HEK293 (cell line): ENCODE measurements at regions not wholly inside any gene's neighbourhood (a gene's known extent, or its start where the extent isn't known, plus 50 kb on each side); places are given as distances from the start of the nearest gene placed in this dataset.

Experiments
- CTCF ChIA-PET: fragments of 350-600 bp; formaldehyde crosslinking; extraction: SDS; loops from one replicate; lab custom pipeline; 2021; ENCODE audit warnings: antibody characterized with exemption; lab: Yijun Ruan, JAX
- POLR2A ChIA-PET: fragments of 300-600 bp; formaldehyde crosslinking; extraction: SDS; loops from one replicate; lab custom pipeline; 2020; ENCODE audit warnings: antibody characterized with exemption, inconsistent platforms; lab: Yijun Ruan, JAX
- H3K27ac ChIP-seq: fragments of 200-500 bp; sonication (Bioruptor generic); 2 replicates; pipeline ENCODE4 v1.5.1; 2014; ENCODE audit warnings: low read depth, low read length, control low read depth, inconsistent platforms; ENCODE audit errors: extremely low read depth
- H3K36me3 ChIP-seq, 2 experiments: fragments of 200-500 bp in 1 of 2; sonication (Bioruptor generic) in 1 of 2; 1 replicate in 1 of 2; 2 replicates in 1 of 2; pipeline ENCODE4 v1.5.1; 2014 to 2017; ENCODE audit warnings: inconsistent platforms in 2 of 2, low read length in 2 of 2; ENCODE audit not compliant: control insufficient read depth in 2 of 2, insufficient read depth in 1 of 2
- H3K4me1 ChIP-seq: fragments of 200-500 bp; sonication (Bioruptor generic); 2 replicates; pipeline ENCODE4 v1.5.1; 2014; ENCODE audit warnings: mild to moderate bottlenecking, low read length, inconsistent platforms; ENCODE audit not compliant: control insufficient read depth, insufficient read depth
- H3K4me3 ChIP-seq: 2 replicates; pipeline ENCODE4 v1.5.1; 2011; ENCODE audit warnings: low read depth, mild to moderate bottlenecking, control low read depth, low read length, moderate library complexity
- H3K9me3 ChIP-seq: fragments of 200-500 bp; sonication (Bioruptor generic); 2 replicates; pipeline ENCODE4 v1.5.1; 2014; ENCODE audit warnings: low read depth, low read length, inconsistent platforms; ENCODE audit not compliant: control insufficient read depth, insufficient read depth
- HIC1 ChIP-seq: fragments of 450-650 bp; formaldehyde crosslinking; IDR thresholded peaks from 2 replicates; pipeline ENCODE4 v1.5.1; 2016; ENCODE audit warnings: missing biosample characterization, missing genetic modification characterization
- KLF7 ChIP-seq: fragments of 450-650 bp; formaldehyde crosslinking; IDR thresholded peaks from 2 replicates; pipeline ENCODE4 v1.5.1; 2016; ENCODE audit warnings: missing biosample characterization, missing genetic modification characterization, borderline replicate concordance
- MZF1 ChIP-seq: fragments of 450-650 bp; formaldehyde crosslinking; IDR thresholded peaks from 2 replicates; pipeline ENCODE4 v1.5.1; 2017; ENCODE audit warnings: missing biosample characterization, missing genetic modification characterization, borderline replicate concordance
- OSR2 ChIP-seq: fragments of 450-650 bp; formaldehyde crosslinking; IDR thresholded peaks from 2 replicates; pipeline ENCODE4 v1.5.1; 2016; ENCODE audit warnings: missing biosample characterization, missing genetic modification characterization
- PBX3 ChIP-seq: sonication (generic); formaldehyde crosslinking; IDR thresholded peaks from 2 replicates; pipeline ENCODE4 v1.8.1; 2022; ENCODE audit warnings: mild to moderate bottlenecking, moderate library complexity, missing genetic modification reagents
- TCF7L2 ChIP-seq: IDR thresholded peaks from 2 replicates; pipeline ENCODE4 v1.6.1; 2011; ENCODE audit warnings: low read depth, mild to moderate bottlenecking, inconsistent platforms, low read length, moderate library complexity, borderline replicate concordance
- ZBTB11 ChIP-seq: fragments of 450-650 bp; formaldehyde crosslinking; conservative IDR thresholded peaks from 2 replicates; pipeline ENCODE4 v1.5.1; 2016; ENCODE audit warnings: low read depth, missing biosample characterization, missing genetic modification characterization
- ZBTB17 ChIP-seq: fragments of 450-650 bp; formaldehyde crosslinking; IDR thresholded peaks from 2 replicates; pipeline ENCODE4 v1.5.1; 2016; ENCODE audit warnings: missing biosample characterization, missing genetic modification characterization
- ZBTB8A ChIP-seq: fragments of 450-650 bp; formaldehyde crosslinking; IDR thresholded peaks from 2 replicates; pipeline ENCODE4 v1.5.1; 2016; ENCODE audit warnings: missing biosample characterization, missing genetic modification characterization
- ZNF114 ChIP-seq: fragments of 450-650 bp; formaldehyde crosslinking; IDR thresholded peaks from 2 replicates; pipeline ENCODE4 v1.5.0; 2017; ENCODE audit warnings: missing biosample characterization, missing genetic modification characterization
- ZNF16 ChIP-seq: fragments of 450-650 bp; formaldehyde crosslinking; IDR thresholded peaks from 2 replicates; pipeline ENCODE4 v1.5.1; 2016; ENCODE audit warnings: low read depth, missing biosample characterization, missing genetic modification characterization
- ZNF169 ChIP-seq: fragments of 450-650 bp; formaldehyde crosslinking; IDR thresholded peaks from 2 replicates; pipeline ENCODE4 v1.5.1; 2016; ENCODE audit warnings: missing biosample characterization, missing genetic modification characterization
- ZNF2 ChIP-seq: fragments of 450-650 bp; formaldehyde crosslinking; IDR thresholded peaks from 2 replicates; pipeline ENCODE4 v1.5.1; 2016; ENCODE audit warnings: missing biosample characterization, missing genetic modification characterization
- ZNF223 ChIP-seq: fragments of 450-650 bp; formaldehyde crosslinking; IDR thresholded peaks from 2 replicates; pipeline ENCODE4 v1.5.1; 2016; ENCODE audit warnings: missing biosample characterization, missing genetic modification characterization
- ZNF266 ChIP-seq: fragments of 450-650 bp; formaldehyde crosslinking; IDR thresholded peaks from 2 replicates; pipeline ENCODE4 v1.5.1; 2016; ENCODE audit warnings: missing biosample characterization, missing genetic modification characterization, low read depth
- ZNF404 ChIP-seq: fragments of 450-650 bp; formaldehyde crosslinking; IDR thresholded peaks from 2 replicates; pipeline ENCODE4 v1.5.1; 2017; ENCODE audit warnings: missing biosample characterization, missing genetic modification characterization
- ZNF580 ChIP-seq: fragments of 450-650 bp; formaldehyde crosslinking; IDR thresholded peaks from 2 replicates; pipeline ENCODE4 v1.5.1; 2016; ENCODE audit warnings: missing biosample characterization, missing genetic modification characterization
- ZNF600 ChIP-seq: fragments of 450-650 bp; formaldehyde crosslinking; IDR thresholded peaks from 2 replicates; pipeline ENCODE4 v1.5.1; 2016; ENCODE audit warnings: missing biosample characterization, missing genetic modification characterization
- ZNF624 ChIP-seq: fragments of 450-650 bp; formaldehyde crosslinking; IDR thresholded peaks from 2 replicates; pipeline ENCODE4 v1.5.1; 2017; ENCODE audit warnings: missing biosample characterization, missing genetic modification characterization
- ZNF626 ChIP-seq: fragments of 450-650 bp; sonication (Bioruptor Pico); formaldehyde crosslinking; IDR thresholded peaks from 2 replicates; pipeline ENCODE4 v1.5.1; 2018; ENCODE audit warnings: missing biosample characterization, missing genetic modification characterization, inconsistent platforms
- ZNF670 ChIP-seq: fragments of 450-650 bp; formaldehyde crosslinking; IDR thresholded peaks from 2 replicates; pipeline ENCODE4 v1.5.1; 2016; ENCODE audit warnings: missing biosample characterization, missing genetic modification characterization, low read depth
- ZSCAN4 ChIP-seq: fragments of 450-650 bp; formaldehyde crosslinking; IDR thresholded peaks from 2 replicates; pipeline ENCODE4 v1.5.1; 2017; ENCODE audit warnings: missing biosample characterization, missing genetic modification characterization

- no peaks in the 10 kb centered on the region for H3K36me3 ChIP-seq
- no peak overlapping the region for H3K27ac ChIP-seq
- no peaks in the 10 kb centered on the region for H3K4me1 ChIP-seq
- ChIA-PET POLR2A (no interaction called here), CTCF (interaction anchor here (1.2 kb wide), 1 partner anchor 99 kb away, joined by 3 read pairs; no protein-coding TSS in a partner anchor)
- H3K4me3 ChIP-seq: no peak overlapping the region
- H3K9me3 ChIP-seq: no peaks in the 10 kb centered on the region
- no peak for TF ChIP-seq ZNF2 (tag by site-specific recombination)
- TF ChIP-seq ZBTB17 (tag by site-specific recombination): no peak
- no peak for TF ChIP-seq MZF1 (tag by site-specific recombination)
- TF ChIP-seq ZBTB8A (tag by site-specific recombination): no peak
- no peak for TF ChIP-seq HIC1 (tag by site-specific recombination)
- no peak for TF ChIP-seq ZNF114 (tag by site-specific recombination)
- TF ChIP-seq ZNF223 (tag by site-specific recombination): no peak
- no peak for TF ChIP-seq ZNF626 (tag by site-specific recombination)
Observed at GRCh38 chr4:177826973-177827372, 384.7 kb upstream of the AGA start.

GRCh38 chr4:177841258-177841657, 399.0 kb upstream of the AGA start:
- TF ChIP-seq ZNF580 (tag by site-specific recombination) (no peak), ZNF624 (tag by site-specific recombination) (no peak), ZNF404 (tag by site-specific recombination) (no peak), PBX3 (CRISPR knock-in tag) (no peak), KLF7 (no peak), ZNF266 (no peak), TCF7L2 (no peak), ZNF169 (tag by site-specific recombination) (no peak), ZNF670 (tag by site-specific recombination) (no peak), ZSCAN4 (tag by site-specific recombination) (no peak), ZNF600 (tag by site-specific recombination) (no peak), OSR2 (tag by site-specific recombination) (no peak), ZNF16 (tag by site-specific recombination) (no peak), ZNF223 (tag by site-specific recombination) (no peak), ZBTB11 (tag by site-specific recombination) (no peak)
- Histone ChIP-seq H3K4me3 (no peak overlapping the region), H3K4me1 (no peaks in the 10 kb centered on the region), H3K9me3 (no peaks in the 10 kb centered on the region), H3K27ac (no peak overlapping the region), H3K36me3 (no peaks in the 10 kb centered on the region)
- ChIA-PET POLR2A (no interaction called here), CTCF (no interaction called here)
